ENCODE measurements at regions not wholly inside any gene's neighbourhood (a gene's known extent, or its start where the extent isn't known, plus 50 kb on each side); places are given as distances from the start of the nearest gene placed in this dataset.

DNA sequence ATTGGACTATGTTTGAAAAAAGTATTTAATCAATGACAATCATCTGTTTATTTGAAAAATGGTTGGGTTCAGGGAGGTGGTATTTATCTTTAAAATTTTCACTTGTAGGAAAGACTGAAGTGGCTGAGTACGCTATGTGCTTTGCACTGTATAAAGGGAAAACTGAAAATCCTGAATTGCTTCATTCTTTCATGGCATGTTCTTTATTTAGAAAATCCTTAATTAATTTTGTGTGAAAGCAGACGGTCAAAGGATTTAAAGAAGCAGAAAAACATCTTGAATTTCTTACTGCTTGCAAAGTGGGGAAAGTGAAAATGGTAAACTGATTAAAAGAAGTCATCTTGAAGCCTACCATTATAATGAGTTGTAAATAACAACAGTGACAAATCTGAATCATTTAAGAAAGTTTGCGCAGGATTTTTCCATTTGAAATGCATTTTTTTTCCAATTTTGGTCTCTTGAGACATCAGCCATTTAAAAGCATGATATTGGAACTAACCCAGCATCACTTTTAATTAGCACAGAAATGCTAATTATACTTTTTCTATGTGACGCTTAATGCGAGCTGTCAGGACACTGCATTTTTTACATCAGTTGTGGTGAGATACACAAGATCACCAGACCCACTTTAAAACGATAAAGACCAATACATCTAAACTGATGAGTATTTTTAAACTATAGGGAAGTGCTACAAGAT lies 169.0 kb downstream of the NEDD1 start:
- TF ChIP-seq, protein P1, sequence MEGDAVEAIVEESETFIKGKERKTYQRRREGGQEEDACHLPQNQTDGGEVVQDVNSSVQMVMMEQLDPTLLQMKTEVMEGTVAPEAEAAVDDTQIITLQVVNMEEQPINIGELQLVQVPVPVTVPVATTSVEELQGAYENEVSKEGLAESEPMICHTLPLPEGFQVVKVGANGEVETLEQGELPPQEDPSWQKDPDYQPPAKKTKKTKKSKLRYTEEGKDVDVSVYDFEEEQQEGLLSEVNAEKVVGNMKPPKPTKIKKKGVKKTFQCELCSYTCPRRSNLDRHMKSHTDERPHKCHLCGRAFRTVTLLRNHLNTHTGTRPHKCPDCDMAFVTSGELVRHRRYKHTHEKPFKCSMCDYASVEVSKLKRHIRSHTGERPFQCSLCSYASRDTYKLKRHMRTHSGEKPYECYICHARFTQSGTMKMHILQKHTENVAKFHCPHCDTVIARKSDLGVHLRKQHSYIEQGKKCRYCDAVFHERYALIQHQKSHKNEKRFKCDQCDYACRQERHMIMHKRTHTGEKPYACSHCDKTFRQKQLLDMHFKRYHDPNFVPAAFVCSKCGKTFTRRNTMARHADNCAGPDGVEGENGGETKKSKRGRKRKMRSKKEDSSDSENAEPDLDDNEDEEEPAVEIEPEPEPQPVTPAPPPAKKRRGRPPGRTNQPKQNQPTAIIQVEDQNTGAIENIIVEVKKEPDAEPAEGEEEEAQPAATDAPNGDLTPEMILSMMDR (IDR thresholded peaks at IDR 0.05), result no peak
- TF ChIP-seq POLR2A (IDR thresholded peaks at IDR 0.05), result no peak

Measured in esophagus squamous epithelium (tissue), 4 donors.